ENCODE measurements at regions not wholly inside any gene's neighbourhood (a gene's known extent, or its start where the extent isn't known, plus 50 kb on each side); places are given as distances from the start of the nearest gene placed in this dataset.
"Not testable (repeated sequence)": the region's sequence is repeated elsewhere in the genome, so short reads cannot be mapped to it uniquely, and the experiment has no call there.

GRCh38 chr3:106440672-106441071 is 571.9 kb upstream of the CBLB start:
- no peak overlapping the region for H3K4me3 ChIP-seq (ENCODE audit: insufficient read length, low read depth)
- no peaks in the 10 kb centered on the region for H3K36me3 ChIP-seq (ENCODE audit: insufficient read depth, insufficient read length, low read length)
- no peaks in the 10 kb centered on the region for H3K27me3 ChIP-seq (ENCODE audit: insufficient read depth, insufficient read length)
- H3K4me1 ChIP-seq (ENCODE audit: insufficient read depth, insufficient read length): no peaks in the 10 kb centered on the region
- no peak for DNase-seq (ENCODE audit: low read depth, low spot score)
- H3K9ac ChIP-seq (ENCODE audit: insufficient read length, low read depth): no peak overlapping the region
- H3K9me3 ChIP-seq (ENCODE audit: insufficient read depth, low read length): no peaks in the 10 kb centered on the region
- TF ChIP-seq SUZ12 (IDR thresholded peaks at IDR 0.05; ENCODE audit: extremely low read depth, insufficient read depth, insufficient read length): no peak
- no peak for TF ChIP-seq YY1 (IDR thresholded peaks at IDR 0.05; ENCODE audit: insufficient read depth, insufficient read length)
- no peak for TF ChIP-seq ZNF274 (IDR thresholded peaks at IDR 0.05; ENCODE audit: low read depth, low read length)

GRCh38 chr3:106446271-106446670 is 577.5 kb upstream of the CBLB start:
- no peak for DNase-seq (ENCODE audit: low read depth, low spot score)
- Histone ChIP-seq H3K9ac (ENCODE audit: insufficient read length, low read depth) (no peak overlapping the region), H3K36me3 (ENCODE audit: insufficient read depth, insufficient read length, low read length) (no peaks in the 10 kb centered on the region), H3K4me3 (ENCODE audit: insufficient read length, low read depth) (no peak overlapping the region), H3K27me3 (ENCODE audit: insufficient read depth, insufficient read length) (no peaks in the 10 kb centered on the region), H3K9me3 (ENCODE audit: insufficient read depth, low read length) (peaks cover 5% of the 10 kb centered on the region; the same call in 1 of the 2 replicates), H3K4me1 (ENCODE audit: insufficient read depth, insufficient read length) (no peaks in the 10 kb centered on the region)
- TF ChIP-seq SUZ12 (IDR thresholded peaks at IDR 0.05; ENCODE audit: extremely low read depth, insufficient read depth, insufficient read length) (no peak), ZNF274 (IDR thresholded peaks at IDR 0.05; ENCODE audit: low read depth, low read length) (no peak), YY1 (IDR thresholded peaks at IDR 0.05; ENCODE audit: insufficient read depth, insufficient read length) (no peak)

GRCh38 chr3:106447723-106448301 is 579.0 kb upstream of the CBLB start:
- no peaks in the 10 kb centered on the region for H3K4me1 ChIP-seq (ENCODE audit: insufficient read depth, insufficient read length)
- H3K4me3 ChIP-seq (ENCODE audit: insufficient read length, low read depth): no peak overlapping the region
- no peaks in the 10 kb centered on the region for H3K36me3 ChIP-seq (ENCODE audit: insufficient read depth, insufficient read length, low read length)
- H3K9me3 ChIP-seq (ENCODE audit: insufficient read depth, low read length): peaks cover 5% of the 10 kb centered on the region; the same call in 1 of the 2 replicates
- no peak for DNase-seq (ENCODE audit: low read depth, low spot score)
- TF ChIP-seq ZNF274 (IDR thresholded peaks at IDR 0.05; ENCODE audit: low read depth, low read length): no peak
- no peak for TF ChIP-seq YY1 (IDR thresholded peaks at IDR 0.05; ENCODE audit: insufficient read depth, insufficient read length)
- no peak for TF ChIP-seq SUZ12 (IDR thresholded peaks at IDR 0.05; ENCODE audit: extremely low read depth, insufficient read depth, insufficient read length)
- H3K27me3 ChIP-seq (ENCODE audit: insufficient read depth, insufficient read length): no peaks in the 10 kb centered on the region
- no peak overlapping the region for H3K9ac ChIP-seq (ENCODE audit: insufficient read length, low read depth)

- H3K4me1 ChIP-seq (ENCODE audit: insufficient read depth, insufficient read length); H3K4me3 ChIP-seq (ENCODE audit: insufficient read length, low read depth); H3K27me3 ChIP-seq (ENCODE audit: insufficient read depth, insufficient read length); DNase-seq (ENCODE audit: low read depth, low spot score); H3K9me3 ChIP-seq (ENCODE audit: insufficient read depth, low read length); H3K36me3 ChIP-seq (ENCODE audit: insufficient read depth, insufficient read length, low read length); H3K9ac ChIP-seq (ENCODE audit: insufficient read length, low read depth): not testable (repeated sequence)
Measured at GRCh38 chr3:106448372-106448966, 579.7 kb upstream of the CBLB start.

GRCh38 chr3:106452096-106452495 is 583.3 kb upstream of the CBLB start:
- H3K27me3 ChIP-seq (ENCODE audit: insufficient read depth, insufficient read length): no peaks in the 10 kb centered on the region
- no peak for DNase-seq (ENCODE audit: low read depth, low spot score)
- TF ChIP-seq ZNF274 (IDR thresholded peaks at IDR 0.05; ENCODE audit: low read depth, low read length): no peak
- no peak for TF ChIP-seq SUZ12 (IDR thresholded peaks at IDR 0.05; ENCODE audit: extremely low read depth, insufficient read depth, insufficient read length)
- TF ChIP-seq YY1 (IDR thresholded peaks at IDR 0.05; ENCODE audit: insufficient read depth, insufficient read length): no peak
- peaks cover 5% of the 10 kb centered on the region; the same call in 1 of the 2 replicates for H3K9me3 ChIP-seq (ENCODE audit: insufficient read depth, low read length)
- no peaks in the 10 kb centered on the region for H3K36me3 ChIP-seq (ENCODE audit: insufficient read depth, insufficient read length, low read length)
- no peak overlapping the region for H3K9ac ChIP-seq (ENCODE audit: insufficient read length, low read depth)
- H3K4me1 ChIP-seq (ENCODE audit: insufficient read depth, insufficient read length): no peaks in the 10 kb centered on the region
- no peak overlapping the region for H3K4me3 ChIP-seq (ENCODE audit: insufficient read length, low read depth)

GRCh38 chr3:106454497-106454896 is 585.7 kb upstream of the CBLB start:
- H3K4me3 ChIP-seq (ENCODE audit: insufficient read length, low read depth): no peak overlapping the region
- no peaks in the 10 kb centered on the region for H3K9me3 ChIP-seq (ENCODE audit: insufficient read depth, low read length)
- no peak for DNase-seq (ENCODE audit: low read depth, low spot score)
- no peak overlapping the region for H3K9ac ChIP-seq (ENCODE audit: insufficient read length, low read depth)
- H3K4me1 ChIP-seq (ENCODE audit: insufficient read depth, insufficient read length): no peaks in the 10 kb centered on the region
- H3K36me3 ChIP-seq (ENCODE audit: insufficient read depth, insufficient read length, low read length): no peaks in the 10 kb centered on the region
- TF ChIP-seq ZNF274 (IDR thresholded peaks at IDR 0.05; ENCODE audit: low read depth, low read length) (no peak), SUZ12 (IDR thresholded peaks at IDR 0.05; ENCODE audit: extremely low read depth, insufficient read depth, insufficient read length) (no peak), YY1 (IDR thresholded peaks at IDR 0.05; ENCODE audit: insufficient read depth, insufficient read length) (no peak)
- no peaks in the 10 kb centered on the region for H3K27me3 ChIP-seq (ENCODE audit: insufficient read depth, insufficient read length)

- H3K9ac ChIP-seq (ENCODE audit: insufficient read length, low read depth): no peak overlapping the region
- H3K27me3 ChIP-seq (ENCODE audit: insufficient read depth, insufficient read length): no peaks in the 10 kb centered on the region
- H3K4me3 ChIP-seq (ENCODE audit: insufficient read length, low read depth): no peak overlapping the region
- H3K36me3 ChIP-seq (ENCODE audit: insufficient read depth, insufficient read length, low read length): no peaks in the 10 kb centered on the region
- no peaks in the 10 kb centered on the region for H3K4me1 ChIP-seq (ENCODE audit: insufficient read depth, insufficient read length)
- no peak for DNase-seq (ENCODE audit: low read depth, low spot score)
- TF ChIP-seq SUZ12 (IDR thresholded peaks at IDR 0.05; ENCODE audit: extremely low read depth, insufficient read depth, insufficient read length) (no peak), YY1 (IDR thresholded peaks at IDR 0.05; ENCODE audit: insufficient read depth, insufficient read length) (no peak), ZNF274 (IDR thresholded peaks at IDR 0.05; ENCODE audit: low read depth, low read length) (no peak)
- no peaks in the 10 kb centered on the region for H3K9me3 ChIP-seq (ENCODE audit: insufficient read depth, low read length)
Measured at GRCh38 chr3:106457281-106458180, 588.7 kb upstream of the CBLB start.
